Spleen (tissue), 7 donors: ENCODE measurements at regions not wholly inside any gene's neighbourhood (a gene's known extent, or its start where the extent isn't known, plus 50 kb on each side); places are given as distances from the start of the nearest gene placed in this dataset.

ENCODE experiments used
- CTCF ChIP-seq, 11 experiments: fragments of 200-600 bp in 7 of 11; fragments of 450-650 bp in 4 of 11; sonication (generic) in 4 of 11; IDR thresholded peaks in 8 of 11; conservative IDR thresholded peaks in 3 of 11; 1 replicate in 7 of 11; 2 replicates in 4 of 11; pipeline versions ENCODE4 v1.4.0 to v1.8.0; 2016 to 2021; ENCODE audit warnings: antibody characterized with exemption in 11 of 11, inconsistent platforms in 4 of 11, mild to moderate bottlenecking in 1 of 11
- POLR2A ChIP-seq, 3 donors: fragments of 450-650 bp; IDR thresholded peaks; one replicate each; pipeline ENCODE4 v1.5.1; 2017; ENCODE audit warnings: antibody characterized with exemption in 3 of 3, mild to moderate bottlenecking in 1 of 3
- POLR2AphosphoS5 ChIP-seq, 3 donors: sonication (generic); formaldehyde crosslinking; IDR thresholded peaks; one replicate each; pipeline ENCODE4 v1.5.1; 2017; ENCODE audit warnings: antibody characterized with exemption in 3 of 3
- donor health status: DM: no; HTN: no; CAD: no; lungs with moderate emphysema.
- donor health status: DM: no; HTN: no; CAD: no.
- donor health status: DM: no; HTN: no; CAD: no.

GRCh38 chr1:238318294-238319110 is 427.8 kb upstream of the ZP4 start:
- TF ChIP-seq POLR2A (IDR thresholded peaks at IDR 0.05) (no peak), CTCF (IDR thresholded peaks at IDR 0.05 in 8 of 11, conservative IDR thresholded peaks at IDR 0.05 in 3 of 11) (no peak), POLR2AphosphoS5 (IDR thresholded peaks at IDR 0.05) (no peak)
